ENCODE measurements at regions not wholly inside any gene's neighbourhood (a gene's known extent, or its start where the extent isn't known, plus 50 kb on each side); places are given as distances from the start of the nearest gene placed in this dataset.
"Not testable (repeated sequence)": the region's sequence is repeated elsewhere in the genome, so short reads cannot be mapped to it uniquely, and the experiment has no call there.

GRCh38 chr1:191358724-191359123, 799.5 kb upstream of the RGS18 start:
- no peak for DNase-seq (ENCODE audit: low spot score)

- DNase-seq (ENCODE audit: low spot score): no peak
Observed at GRCh38 chr1:191366686-191367085, 791.6 kb upstream of the RGS18 start.

DNA sequence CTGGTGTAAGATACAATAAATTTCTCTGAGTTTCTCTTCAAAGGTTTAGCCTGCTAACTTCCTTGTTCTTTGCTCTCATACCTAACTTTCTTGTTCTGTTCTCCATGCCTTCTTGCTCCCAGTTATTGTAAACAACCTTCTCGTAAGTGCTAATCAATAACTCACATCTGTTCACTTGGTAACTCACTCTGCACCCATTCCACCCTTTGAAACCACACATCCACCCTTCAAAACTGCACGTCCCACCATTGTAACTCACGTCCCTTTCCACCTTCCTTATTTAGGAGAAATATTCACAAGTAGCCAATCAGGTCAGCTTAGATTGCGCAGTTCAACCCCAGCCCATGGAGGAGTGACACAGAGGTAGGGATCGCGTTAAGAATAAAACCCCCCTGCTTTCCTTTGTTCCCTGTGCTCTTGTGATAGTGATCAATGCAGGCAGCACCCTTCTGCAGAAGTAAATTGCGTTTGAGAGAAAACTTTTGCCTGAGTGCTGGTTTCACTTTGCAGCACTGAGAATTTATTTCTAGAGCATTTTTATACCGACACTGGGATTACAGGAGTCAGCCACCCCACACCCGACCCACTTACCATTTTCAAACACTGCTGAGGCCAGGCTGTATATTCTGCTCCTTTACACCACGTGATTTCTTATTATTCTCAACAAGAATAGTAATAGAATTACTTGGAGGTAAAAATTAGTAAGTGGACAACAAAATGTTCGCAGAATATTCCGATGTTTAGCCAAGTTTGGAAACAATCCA, 789.2 kb upstream of the RGS18 start:
- no peak for DNase-seq (ENCODE audit: low spot score)

- no peak for DNase-seq (ENCODE audit: low spot score)
Observed at GRCh38 chr1:191371626-191372025, 786.6 kb upstream of the RGS18 start.

- no peak for DNase-seq (ENCODE audit: low spot score)
Observed at GRCh38 chr1:191388283-191388682, 770.0 kb upstream of the RGS18 start.

- DNase-seq (ENCODE audit: low spot score): no peak
Observed at GRCh38 chr1:191396622-191397021, 761.6 kb upstream of the RGS18 start.

DNA sequence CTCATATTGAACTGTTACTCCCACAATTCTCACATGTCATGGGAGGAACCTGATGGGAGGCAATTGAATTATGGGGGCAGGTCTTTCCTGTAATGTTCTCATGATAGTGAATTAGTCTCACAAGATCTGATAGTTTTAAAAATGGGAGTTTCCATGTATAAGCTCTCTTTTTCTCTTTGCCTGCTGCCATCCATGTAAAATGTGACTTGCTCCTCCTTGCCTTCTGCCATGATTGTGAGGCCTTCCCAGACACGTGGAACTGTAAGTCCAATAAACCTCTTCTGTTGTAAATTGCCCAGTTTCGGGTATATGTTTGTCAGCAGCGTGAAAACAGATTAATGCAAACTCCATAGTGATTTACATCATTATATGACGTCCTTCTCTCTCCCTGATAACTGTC, 759.7 kb upstream of the RGS18 start:
- no peak for DNase-seq (ENCODE audit: low spot score)

- no peak for DNase-seq (ENCODE audit: low spot score)
Observed at GRCh38 chr1:191405417-191405816, 752.8 kb upstream of the RGS18 start.

DNA sequence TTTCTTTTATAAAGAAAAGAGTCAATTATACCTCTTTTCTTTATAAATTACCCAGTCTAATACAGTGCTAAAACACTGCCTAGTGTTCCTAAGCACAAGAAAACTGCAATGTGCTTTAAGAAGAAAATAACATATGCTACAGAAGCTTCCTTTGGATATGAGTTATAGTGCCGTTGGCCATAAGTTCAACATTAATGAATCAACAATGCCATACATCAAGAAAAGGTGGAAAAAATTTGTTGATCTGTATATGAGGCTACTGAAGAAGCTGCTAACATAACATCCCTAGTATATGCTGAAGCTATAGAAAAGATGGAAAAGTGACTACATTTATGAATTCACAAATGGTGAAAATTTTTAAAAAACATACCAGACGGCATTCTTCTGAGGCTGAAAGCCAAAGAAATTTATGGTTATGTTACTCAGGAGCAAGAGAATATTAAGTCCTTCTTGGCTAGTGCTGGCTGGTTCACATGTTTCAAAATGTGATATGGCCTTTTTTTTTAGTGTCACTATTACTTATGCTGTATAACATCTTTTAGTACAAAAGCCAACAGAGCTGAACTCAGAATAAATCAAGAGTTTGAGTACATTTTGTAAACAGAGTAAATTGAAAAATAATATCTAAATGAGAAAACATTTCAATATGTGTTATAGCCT, 743.2 kb upstream of the RGS18 start:
- no peak for DNase-seq (ENCODE audit: low spot score)

GRCh38 chr1:191419842-191420241, 738.4 kb upstream of the RGS18 start:
- DNase-seq (ENCODE audit: low spot score): no peak

- no peak for DNase-seq (ENCODE audit: low spot score)
Observed at GRCh38 chr1:191427593-191427992, 730.7 kb upstream of the RGS18 start.

DNA sequence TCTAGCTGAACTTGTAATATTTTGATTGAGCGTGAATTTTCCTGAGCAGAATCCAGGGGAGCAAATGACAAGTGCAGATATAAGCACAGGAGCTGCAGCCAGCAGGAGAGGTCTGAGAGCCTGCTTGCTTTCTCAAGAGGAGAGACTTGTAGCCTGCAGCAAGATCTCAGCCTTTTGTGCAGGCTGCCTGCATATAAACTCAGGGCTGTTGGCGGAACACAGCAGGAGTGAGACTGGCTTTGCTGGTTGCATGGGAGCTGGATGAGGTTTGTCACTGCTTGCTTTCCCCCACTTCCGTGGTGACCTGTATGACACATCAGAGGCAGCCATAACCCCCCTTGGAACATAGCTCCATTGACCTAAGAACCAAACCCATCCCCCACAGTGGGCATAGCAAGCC, 725.4 kb upstream of the RGS18 start:
- no peak for DNase-seq (ENCODE audit: low spot score)

DNA sequence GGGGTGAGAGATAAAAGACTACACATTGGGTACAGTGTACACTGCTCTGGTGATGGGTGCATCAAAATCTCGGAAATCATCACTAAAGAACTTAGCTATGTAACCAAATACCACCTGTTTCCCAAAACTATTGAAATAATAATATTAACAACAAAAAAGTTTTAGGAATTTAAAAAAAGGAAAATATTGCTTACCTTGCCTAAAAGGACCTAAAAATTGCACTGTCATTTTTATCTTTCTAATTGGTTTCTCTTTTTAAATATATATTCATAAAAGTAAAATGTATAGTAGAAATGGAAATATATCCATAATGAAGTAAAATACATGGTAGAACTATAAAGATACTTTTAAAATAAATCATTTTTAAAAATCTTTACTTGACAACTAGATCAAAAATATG, 719.3 kb upstream of the RGS18 start:
- DNase-seq (ENCODE audit: low spot score): no peak

DNA sequence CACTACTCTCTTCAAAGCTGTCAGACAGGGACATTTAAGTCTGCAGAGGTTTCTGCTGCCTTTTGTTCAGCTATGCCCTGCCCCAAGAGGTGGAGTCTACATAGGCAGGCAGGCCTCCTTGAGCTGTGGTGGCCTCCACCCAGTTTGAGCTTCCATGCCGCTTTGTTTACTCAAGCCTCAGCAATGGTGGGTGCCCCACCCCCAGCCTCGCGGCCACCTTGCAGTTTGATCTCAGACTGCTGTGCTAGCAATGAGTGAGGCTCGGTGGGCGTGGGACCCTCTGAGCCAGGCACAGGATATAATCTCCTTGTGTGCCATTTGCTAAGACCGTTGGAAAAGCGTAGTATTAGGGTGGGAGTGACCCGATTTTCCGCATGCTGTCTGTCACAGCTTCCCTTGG, 710.0 kb upstream of the RGS18 start:
- DNase-seq (ENCODE audit: low spot score): not testable (repeated sequence)

GRCh38 chr1:191452586-191452985, 705.7 kb upstream of the RGS18 start:
- no peak for DNase-seq (ENCODE audit: low spot score)

DNA sequence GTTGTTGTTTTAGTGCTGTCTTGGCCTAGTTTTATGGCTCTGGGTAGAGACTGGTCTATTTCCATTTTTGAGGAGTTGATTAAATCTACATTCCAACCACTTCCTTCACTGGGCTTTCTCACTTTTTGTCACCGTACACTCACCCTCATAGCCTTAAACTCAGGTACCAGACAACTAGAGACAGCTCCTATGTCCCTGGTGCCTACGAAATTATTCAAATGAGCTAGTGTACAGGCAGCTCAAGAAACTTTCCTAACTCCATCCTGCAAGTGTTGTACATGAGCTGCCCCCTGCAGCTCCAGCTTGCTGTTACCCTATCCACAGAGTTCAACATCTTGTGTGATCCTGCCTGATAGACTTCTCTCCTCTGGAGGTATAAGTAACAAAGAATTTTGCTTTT, 704.8 kb upstream of the RGS18 start:
- DNase-seq (ENCODE audit: low spot score): no peak

DNA sequence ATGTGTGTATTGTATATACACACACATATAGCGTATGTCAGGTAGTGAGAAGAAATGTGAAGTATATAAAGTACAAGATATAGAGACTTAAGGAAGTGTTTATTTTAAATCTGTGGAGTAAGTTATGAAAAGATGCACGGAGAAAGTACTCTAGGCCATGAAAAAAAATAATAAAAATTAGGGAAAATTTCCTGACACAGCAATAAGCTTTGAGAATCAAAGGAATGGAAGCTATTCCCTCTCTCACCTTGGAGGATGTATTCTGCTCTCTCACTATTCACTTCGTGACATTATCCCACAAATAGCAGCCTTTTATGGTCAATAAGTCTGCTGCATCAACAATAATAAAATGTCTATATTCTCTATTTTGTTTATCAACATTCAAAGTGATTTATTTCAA, 700.4 kb upstream of the RGS18 start:
- DNase-seq (ENCODE audit: low spot score): no peak

DNA sequence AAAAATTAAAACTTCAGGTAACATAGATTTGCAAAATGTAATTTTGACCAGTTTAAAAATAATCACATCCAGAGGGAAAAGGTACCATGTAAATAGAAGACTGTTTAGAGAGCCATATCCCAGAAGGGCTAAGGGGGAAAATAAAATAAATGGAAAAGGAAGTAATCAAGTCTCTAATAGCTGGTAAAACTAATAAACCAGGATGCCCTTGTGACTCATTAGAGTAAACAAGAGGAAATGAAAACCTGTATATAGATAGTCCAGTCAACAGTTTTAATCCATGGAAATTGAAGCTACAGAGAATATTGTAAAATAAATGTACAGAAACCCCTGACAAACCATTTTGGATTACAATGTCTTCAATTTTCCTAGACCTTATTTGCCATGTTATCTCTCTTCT, 698.0 kb upstream of the RGS18 start:
- no peak for DNase-seq (ENCODE audit: low spot score)

DNA sequence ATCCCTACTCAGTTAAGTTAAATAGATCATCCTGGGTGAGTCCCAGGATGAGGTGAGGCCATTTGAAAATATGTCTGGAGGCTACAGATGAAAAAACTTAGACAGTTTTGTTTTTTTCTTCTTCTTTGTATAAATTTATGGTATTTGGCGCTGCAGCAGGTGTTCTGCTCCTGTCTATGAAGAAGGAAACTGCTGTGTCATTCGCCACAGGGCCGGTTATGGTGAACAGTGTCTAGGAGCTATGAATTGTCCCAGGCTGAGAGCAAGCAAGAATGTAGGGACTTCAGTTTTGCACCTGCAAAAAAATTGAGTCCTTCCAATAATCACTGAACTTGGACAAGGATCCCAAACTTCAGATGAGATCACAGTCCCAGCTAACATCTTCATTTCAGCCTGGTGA, 674.3 kb upstream of the RGS18 start:
- no peak for DNase-seq (ENCODE audit: low spot score)

DNA sequence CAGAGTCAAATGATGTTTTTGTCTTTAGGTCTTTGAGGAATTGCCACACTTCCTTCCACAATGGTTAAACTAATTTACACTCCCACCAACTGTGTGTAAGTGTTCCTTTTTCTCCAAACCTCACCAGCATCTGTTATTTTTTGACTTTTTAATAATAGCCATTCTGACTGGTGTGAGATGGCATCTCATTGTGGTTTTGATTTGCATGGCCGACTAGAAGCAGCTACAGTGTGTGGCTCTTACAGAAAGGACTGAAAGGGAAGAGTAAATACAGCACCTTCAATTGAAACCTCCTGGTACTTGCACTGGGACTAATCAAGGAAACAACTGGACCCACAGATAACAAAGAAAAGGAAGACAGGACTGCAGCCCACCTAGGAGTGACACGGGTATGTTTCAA, 668.0 kb upstream of the RGS18 start:
- DNase-seq (ENCODE audit: low spot score): no peak

DNA sequence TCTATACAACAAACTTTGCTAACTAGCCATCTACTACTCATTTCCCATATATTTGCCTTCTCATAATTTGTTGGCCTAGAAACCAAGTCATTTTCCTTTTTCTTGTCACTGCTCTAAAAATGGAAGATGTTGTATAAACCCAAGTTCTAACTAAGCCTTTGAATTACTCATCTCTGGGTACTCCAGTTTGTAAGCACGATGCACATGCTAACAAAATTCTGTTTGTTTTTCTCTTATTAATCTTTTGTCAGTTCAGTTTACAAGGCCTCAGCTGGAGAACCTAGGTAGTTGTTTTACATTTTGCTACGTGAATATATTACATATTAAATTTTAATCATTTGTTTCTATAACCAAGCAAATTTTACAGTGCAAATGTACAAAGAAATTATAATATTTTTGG, 663.2 kb upstream of the RGS18 start:
- DNase-seq (ENCODE audit: low spot score): no peak

DNA sequence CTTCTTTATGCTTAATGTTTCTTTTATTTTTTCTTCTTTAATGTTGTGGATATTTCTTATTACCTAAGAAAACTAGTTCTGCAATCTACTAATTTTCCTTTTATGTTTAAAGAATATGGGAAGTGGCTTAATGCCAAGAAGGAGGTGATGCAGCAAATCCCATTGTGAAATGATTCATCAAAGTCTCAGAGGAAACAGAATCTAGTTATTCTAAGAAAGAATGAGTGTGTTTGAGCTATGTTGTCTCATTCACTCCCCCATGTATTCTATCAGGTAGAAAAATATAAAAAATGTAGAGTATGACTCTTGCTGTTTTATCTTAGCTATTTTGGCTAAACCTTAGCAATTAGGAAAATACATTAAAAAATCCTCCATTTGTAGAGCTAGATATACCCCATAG, 659.9 kb upstream of the RGS18 start:
- no peak for DNase-seq (ENCODE audit: low spot score)

- DNase-seq (ENCODE audit: low spot score): no peak
Observed at GRCh38 chr1:191498825-191499224, 659.4 kb upstream of the RGS18 start.

GRCh38 chr1:191504999-191505398, 653.3 kb upstream of the RGS18 start:
- DNase-seq (ENCODE audit: low spot score): no peak

Measured in GM03348 (cell line).